Left ventricle myocardium inferior (tissue), 1 donor: ENCODE measurements at regions not wholly inside any gene's neighbourhood (a gene's known extent, or its start where the extent isn't known, plus 50 kb on each side); places are given as distances from the start of the nearest gene placed in this dataset.

Experiments used
- DNase-seq: peaks from one replicate; pipeline ENCODE4 v3.0.0-alpha.2; 2020
- H3K27ac ChIP-seq: fragments of 200-600 bp; replicated peaks from 2 replicates; pipeline ENCODE4 v1.8.0; 2021
- H3K27me3 ChIP-seq: fragments of 200-600 bp; 2 replicates; pipeline ENCODE4 v1.8.0; 2021; ENCODE audit warnings: low read depth
- H3K36me3 ChIP-seq: fragments of 200-600 bp; 2 replicates; pipeline ENCODE4 v1.8.0; 2021
- H3K4me1 ChIP-seq: fragments of 200-600 bp; 2 replicates; pipeline ENCODE4 v1.8.0; 2021
- H3K4me3 ChIP-seq: fragments of 200-600 bp; 2 replicates; pipeline ENCODE4 v1.8.0; 2021; ENCODE audit warnings: mild to moderate bottlenecking, moderate library complexity
- H3K9me3 ChIP-seq: fragments of 200-600 bp; replicated peaks from 2 replicates; pipeline ENCODE4 v1.8.0; 2021
- CTCF ChIP-seq: fragments of 200-600 bp; IDR thresholded peaks from 2 replicates; pipeline ENCODE4 v1.8.0; 2021; ENCODE audit warnings: antibody characterized with exemption, mild to moderate bottlenecking, borderline replicate concordance
- intact Hi-C: fragments of 100-400 bp; cut with micrococcal nuclease; formaldehyde crosslinking; loops from one replicate; pipeline ENCODE4 v1.11.0; 2022
- donor health status: DM: no; HTN: yes; CAD: no; lungs with severe emphysema.

GRCh38 chr4:63017300-63017699 is 1392.0 kb downstream of the TECRL start:
- Histone ChIP-seq H3K4me3 (no peak overlapping the region), H3K36me3 (no peaks in the 10 kb centered on the region), H3K9me3 (peaks cover 26% of the 10 kb centered on the region), H3K27me3 (no peaks in the 10 kb centered on the region), H3K4me1 (no peaks in the 10 kb centered on the region), H3K27ac (no peak overlapping the region)
- DNase-seq: no peak
- TF ChIP-seq CTCF: no peak
- intact Hi-C loops: no loop called here

GRCh38 chr4:62970846-62971245 is 1438.4 kb downstream of the TECRL start:
- no peaks in the 10 kb centered on the region for H3K4me1 ChIP-seq
- H3K36me3 ChIP-seq: no peaks in the 10 kb centered on the region
- H3K27me3 ChIP-seq: no peaks in the 10 kb centered on the region
- peaks cover 13% of the 10 kb centered on the region for H3K9me3 ChIP-seq
- no peak overlapping the region for H3K4me3 ChIP-seq
- no peak for TF ChIP-seq CTCF
- intact Hi-C loops: no loop called here
- DNase-seq: no peak
- no peak overlapping the region for H3K27ac ChIP-seq

- DNase-seq: no peak
- no peak for TF ChIP-seq CTCF
- intact Hi-C loops: no loop called here
- no peaks in the 10 kb centered on the region for H3K27me3 ChIP-seq
- H3K4me3 ChIP-seq: no peak overlapping the region
- H3K9me3 ChIP-seq: no peaks in the 10 kb centered on the region
- no peaks in the 10 kb centered on the region for H3K4me1 ChIP-seq
- no peaks in the 10 kb centered on the region for H3K36me3 ChIP-seq
- no peak overlapping the region for H3K27ac ChIP-seq
Observed at GRCh38 chr4:62960415-62960814, 1448.8 kb downstream of the TECRL start.

GRCh38 chr4:62953752-62954151 is 1455.5 kb downstream of the TECRL start:
- intact Hi-C loops: no loop called here
- DNase-seq: no peak
- Histone ChIP-seq H3K4me1 (no peaks in the 10 kb centered on the region), H3K4me3 (no peak overlapping the region), H3K27me3 (no peaks in the 10 kb centered on the region), H3K27ac (no peak overlapping the region), H3K9me3 (no peaks in the 10 kb centered on the region), H3K36me3 (no peaks in the 10 kb centered on the region)
- TF ChIP-seq CTCF: no peak

- no peak for TF ChIP-seq CTCF
- Histone ChIP-seq H3K9me3 (no peaks in the 10 kb centered on the region), H3K27me3 (no peaks in the 10 kb centered on the region), H3K4me1 (no peaks in the 10 kb centered on the region), H3K36me3 (no peaks in the 10 kb centered on the region), H3K4me3 (no peak overlapping the region), H3K27ac (no peak overlapping the region)
- intact Hi-C loops: no loop called here
- no peak for DNase-seq
Observed at GRCh38 chr4:62952366-62952765, 1456.9 kb downstream of the TECRL start.

GRCh38 chr4:62948108-62948507 is 1461.1 kb downstream of the TECRL start:
- Histone ChIP-seq H3K27ac (no peak overlapping the region), H3K27me3 (no peaks in the 10 kb centered on the region), H3K4me1 (no peaks in the 10 kb centered on the region), H3K9me3 (no peaks in the 10 kb centered on the region), H3K36me3 (no peaks in the 10 kb centered on the region), H3K4me3 (no peak overlapping the region)
- TF ChIP-seq CTCF: no peak
- intact Hi-C loops: no loop called here
- DNase-seq: no peak
